GM21515 (cell line): ENCODE measurements at regions not wholly inside any gene's neighbourhood (a gene's known extent, or its start where the extent isn't known, plus 50 kb on each side); places are given as distances from the start of the nearest gene placed in this dataset.

ENCODE experiments used
- ATAC-seq: cut with Tn5 transposase; IDR thresholded peaks from one replicate; pipeline ENCODE4 v1.9.1; 2021; ENCODE audit not compliant: unreplicated experiment

- ATAC-seq: no peak
These were observed 205.6 kb downstream of the ALDH8A1 start for GRCh38 chr6:134744301-134744700.

- ATAC-seq: no peak
These were observed 208.7 kb downstream of the ALDH8A1 start for GRCh38 chr6:134741200-134741536.

- no peak for ATAC-seq
These were observed 209.3 kb downstream of the ALDH8A1 start for GRCh38 chr6:134740473-134741199.

GRCh38 chr6:134740027-134740373 is 209.9 kb downstream of the ALDH8A1 start:
- ATAC-seq: no peak

- no peak for ATAC-seq
These were observed 210.4 kb downstream of the ALDH8A1 start for GRCh38 chr6:134739299-134740026.

GRCh38 chr6:134738211-134738885 is 211.6 kb downstream of the ALDH8A1 start:
- ATAC-seq: no peak

GRCh38 chr6:134735461-134735860 is 214.4 kb downstream of the ALDH8A1 start:
- ATAC-seq: no peak

- ATAC-seq: no peak
These were observed 215.5 kb downstream of the ALDH8A1 start for GRCh38 chr6:134734312-134734869.

GRCh38 chr6:134733801-134734200 is 216.1 kb downstream of the ALDH8A1 start:
- no peak for ATAC-seq

GRCh38 chr6:134732763-134733162 is 217.1 kb downstream of the ALDH8A1 start:
- ATAC-seq: no peak

- ATAC-seq: no peak
These were observed 218.3 kb downstream of the ALDH8A1 start for GRCh38 chr6:134731615-134732014.

- no peak for ATAC-seq
These were observed 219.9 kb downstream of the ALDH8A1 start for GRCh38 chr6:134730013-134730412.

GRCh38 chr6:134729561-134729960 is 220.3 kb downstream of the ALDH8A1 start:
- ATAC-seq: no peak

GRCh38 chr6:134727081-134727480 is 222.8 kb downstream of the ALDH8A1 start:
- no peak for ATAC-seq

GRCh38 chr6:134725590-134725989 is 224.3 kb downstream of the ALDH8A1 start:
- ATAC-seq: no peak

- ATAC-seq: no peak
These were observed 225.0 kb downstream of the ALDH8A1 start for GRCh38 chr6:134724771-134725340.

GRCh38 chr6:134723081-134723871 is 226.6 kb downstream of the ALDH8A1 start:
- no peak for ATAC-seq

- ATAC-seq: no peak
These were observed 227.6 kb downstream of the ALDH8A1 start for GRCh38 chr6:134722200-134722870.

- ATAC-seq: no peak
These were observed 228.9 kb downstream of the ALDH8A1 start for GRCh38 chr6:134721060-134721405.

GRCh38 chr6:134720353-134721059 is 229.4 kb downstream of the ALDH8A1 start:
- no peak for ATAC-seq
